GM13976 (cell line): ENCODE measurements at regions not wholly inside any gene's neighbourhood (a gene's known extent, or its start where the extent isn't known, plus 50 kb on each side); places are given as distances from the start of the nearest gene placed in this dataset.

ENCODE experiments used
- DNase-seq: peaks from one replicate; pipeline ENCODE4 v3.0.0; 2012; ENCODE audit warnings: low spot score
- in situ Hi-C: fragments of 300-500 bp; cut with MboI; formaldehyde crosslinking; loops from one replicate; pipeline ENCODE4 v1.12.0; 2022; ENCODE audit warnings: low sequenced_read_pairs, mixed read lengths, inconsistent platforms; ENCODE audit not compliant: unreplicated experiment
- TF ChIP-seq, protein P1 (sequence below): IDR thresholded peaks from 2 replicates; pipeline ENCODE4 v1.5.1; 2012; ENCODE audit warnings: borderline replicate concordance, mild to moderate bottlenecking; ENCODE audit not compliant: insufficient read depth; ENCODE audit errors: extremely low read depth, missing control alignments, control extremely low read depth

DNA sequence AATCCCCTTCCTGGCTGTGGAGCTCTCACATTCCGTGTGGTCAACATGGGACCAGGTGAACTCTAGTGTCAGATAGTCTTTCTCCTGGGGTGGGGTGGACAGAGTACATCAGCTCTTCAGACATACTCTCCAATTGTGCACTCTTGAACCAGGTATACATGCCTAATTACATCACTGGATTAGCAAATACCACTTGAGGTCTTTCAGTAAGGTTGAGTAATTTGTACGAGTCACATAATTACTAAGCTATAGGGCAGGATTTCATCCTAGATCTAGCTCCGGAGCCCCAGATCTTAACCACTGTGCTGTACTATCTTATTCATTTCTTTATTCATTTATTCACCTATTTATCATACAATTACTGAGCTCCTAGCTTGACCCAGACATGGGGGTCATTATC is 821.3 kb downstream of the TFAP2A start:
- DNase-seq: no peak
- in situ Hi-C loops: no loop called here
- TF ChIP-seq, protein P1, sequence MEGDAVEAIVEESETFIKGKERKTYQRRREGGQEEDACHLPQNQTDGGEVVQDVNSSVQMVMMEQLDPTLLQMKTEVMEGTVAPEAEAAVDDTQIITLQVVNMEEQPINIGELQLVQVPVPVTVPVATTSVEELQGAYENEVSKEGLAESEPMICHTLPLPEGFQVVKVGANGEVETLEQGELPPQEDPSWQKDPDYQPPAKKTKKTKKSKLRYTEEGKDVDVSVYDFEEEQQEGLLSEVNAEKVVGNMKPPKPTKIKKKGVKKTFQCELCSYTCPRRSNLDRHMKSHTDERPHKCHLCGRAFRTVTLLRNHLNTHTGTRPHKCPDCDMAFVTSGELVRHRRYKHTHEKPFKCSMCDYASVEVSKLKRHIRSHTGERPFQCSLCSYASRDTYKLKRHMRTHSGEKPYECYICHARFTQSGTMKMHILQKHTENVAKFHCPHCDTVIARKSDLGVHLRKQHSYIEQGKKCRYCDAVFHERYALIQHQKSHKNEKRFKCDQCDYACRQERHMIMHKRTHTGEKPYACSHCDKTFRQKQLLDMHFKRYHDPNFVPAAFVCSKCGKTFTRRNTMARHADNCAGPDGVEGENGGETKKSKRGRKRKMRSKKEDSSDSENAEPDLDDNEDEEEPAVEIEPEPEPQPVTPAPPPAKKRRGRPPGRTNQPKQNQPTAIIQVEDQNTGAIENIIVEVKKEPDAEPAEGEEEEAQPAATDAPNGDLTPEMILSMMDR: no peak

DNA sequence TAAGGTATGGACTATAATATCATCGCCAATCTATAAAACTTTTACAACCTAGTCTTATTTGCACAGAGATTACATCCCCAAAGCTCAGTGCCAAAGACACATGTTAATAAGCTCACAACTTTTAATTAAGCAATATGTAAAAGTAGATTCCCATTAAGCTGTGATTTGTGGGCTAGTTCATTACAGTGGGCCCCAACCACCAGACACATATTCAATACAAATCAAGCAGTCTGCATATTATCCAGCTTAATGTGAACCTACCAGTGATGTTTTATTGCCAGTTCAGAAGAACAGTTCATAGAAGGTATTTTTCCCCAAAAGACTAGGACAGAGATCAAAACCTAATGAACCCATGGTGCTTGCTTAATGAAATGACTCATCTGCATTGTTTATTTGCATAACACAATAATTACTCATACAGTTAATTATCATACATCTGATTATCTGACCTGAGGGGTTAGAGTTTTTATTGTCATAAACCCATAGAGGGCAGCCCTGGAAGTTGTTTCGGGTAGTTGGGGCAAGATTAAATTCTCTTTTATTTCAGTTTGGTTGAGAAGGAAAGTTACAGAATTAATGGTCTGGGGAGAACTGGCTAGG is 831.0 kb downstream of the TFAP2A start:
- TF ChIP-seq, protein P1: no peak
- DNase-seq: no peak
- in situ Hi-C loops: no loop called here

DNA sequence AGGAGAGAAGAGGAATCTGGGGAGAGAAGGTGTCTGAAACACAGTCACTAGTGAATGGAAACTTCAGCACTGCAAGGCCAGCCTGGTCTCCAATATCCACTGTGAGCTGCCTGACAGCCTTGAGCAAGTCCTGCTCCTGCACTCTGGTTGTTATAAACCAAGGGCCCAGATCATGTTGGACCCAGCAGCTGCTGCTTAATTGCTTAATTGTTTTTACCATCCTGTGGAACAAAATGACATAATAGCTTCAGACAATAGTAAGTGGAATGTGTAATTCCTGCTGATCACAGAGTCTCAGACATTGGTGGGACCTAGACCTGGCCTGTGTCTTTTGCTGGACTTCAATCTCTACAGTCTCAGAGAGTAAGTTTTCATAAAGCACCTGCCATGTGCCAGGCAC is 833.7 kb downstream of the TFAP2A start:
- in situ Hi-C loops: no loop called here
- no peak for DNase-seq
- TF ChIP-seq, protein P1: no peak

DNA sequence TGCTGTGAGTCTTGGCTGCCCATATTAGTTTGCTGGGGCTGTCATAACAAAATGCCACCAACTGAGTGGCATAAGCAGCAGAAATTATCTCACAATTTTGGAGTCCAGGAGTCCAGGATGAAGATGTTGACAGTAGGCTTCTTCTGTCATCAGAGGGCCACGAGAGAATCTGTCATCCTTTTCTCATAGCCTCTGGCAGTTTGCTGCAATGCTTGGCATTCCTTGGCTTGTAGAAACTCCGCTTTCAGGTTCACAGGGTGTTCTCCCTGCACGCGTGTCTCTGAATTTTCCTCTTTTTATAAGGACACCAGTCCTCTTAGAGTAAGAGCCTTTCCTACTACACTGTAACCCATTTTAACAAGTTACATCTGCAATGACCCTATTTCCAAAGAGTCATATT is 838.4 kb downstream of the TFAP2A start:
- TF ChIP-seq, protein P1: no peak
- in situ Hi-C loops: no loop called here

DNA sequence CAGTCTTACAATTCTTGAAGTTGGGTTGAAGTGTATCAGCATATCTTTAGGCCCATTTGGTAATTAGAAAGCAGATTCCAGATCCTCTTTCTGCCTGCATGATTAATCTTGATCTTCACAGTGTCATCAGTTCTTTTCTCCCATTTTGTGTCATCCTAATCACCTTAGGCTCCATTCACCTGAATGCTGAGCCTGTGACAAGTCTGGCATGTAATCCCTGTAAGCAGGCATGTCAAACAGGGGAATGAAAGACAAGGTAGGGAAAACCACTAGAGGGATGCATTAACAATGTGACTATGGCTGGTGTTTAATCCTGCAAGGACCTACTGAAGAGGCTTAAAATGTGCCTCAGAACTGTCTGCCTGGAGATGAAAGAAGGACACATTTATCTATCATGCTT is 848.8 kb downstream of the TFAP2A start:
- no peak for DNase-seq
- in situ Hi-C loops: no loop called here
- TF ChIP-seq, protein P1: no peak

More for the DNA sequence above, 838.4 kb downstream of the TFAP2A start:
- no peak for DNase-seq

DNA sequence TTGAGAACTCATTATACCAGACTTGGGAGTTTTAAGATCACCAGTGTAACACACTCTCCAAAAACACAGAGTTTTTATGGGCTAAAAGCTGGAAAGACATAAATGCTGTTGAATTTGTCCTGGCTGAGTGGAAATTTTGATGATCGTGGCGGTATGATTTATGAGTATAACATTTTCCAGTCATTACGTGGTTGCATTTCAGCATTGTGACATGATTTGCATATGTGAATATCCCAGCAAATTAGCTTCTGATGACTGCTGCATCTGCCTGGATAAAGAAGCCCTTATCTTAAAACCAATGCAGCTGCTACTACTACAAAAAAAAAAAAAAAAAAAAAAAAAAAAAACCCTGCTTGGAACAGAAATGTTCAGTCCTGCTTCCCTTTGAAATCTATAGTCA is 850.9 kb downstream of the TFAP2A start:
- in situ Hi-C loops: no loop called here
- no peak for DNase-seq
- TF ChIP-seq, protein P1: no peak
